ENCODE measurements at regions not wholly inside any gene's neighbourhood (a gene's known extent, or its start where the extent isn't known, plus 50 kb on each side); places are given as distances from the start of the nearest gene placed in this dataset.

DNA sequence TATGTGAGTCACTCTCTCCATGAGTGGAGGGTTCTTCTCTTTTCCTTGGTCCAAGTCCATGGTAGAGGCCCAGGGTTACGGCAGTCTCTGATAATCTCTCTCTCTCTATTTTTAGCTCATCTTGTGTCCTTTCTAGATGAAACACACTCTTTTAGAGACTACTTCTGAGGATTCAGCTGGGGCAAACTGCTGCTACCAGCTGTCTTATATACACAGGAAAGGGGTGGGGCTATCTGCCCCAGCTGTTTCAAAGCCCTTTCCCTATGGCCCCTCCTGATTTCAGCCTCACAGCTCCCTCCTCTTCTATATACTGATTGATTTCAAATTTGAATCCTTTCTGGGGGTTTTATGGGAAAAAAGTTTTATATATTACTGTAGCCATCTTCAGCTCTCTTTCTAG lies 324.8 kb downstream of the RWDD3 start:
- TF ChIP-seq EZH2 (IDR thresholded peaks at IDR 0.05; ENCODE audit: borderline replicate concordance, low read depth, low read length, severe bottlenecking) (no peak), POLR2AphosphoS5 (IDR thresholded peaks at IDR 0.05; ENCODE audit: insufficient read depth, low read depth, low read length) (no peak)

Data from endothelial cell of umbilical vein (primary cell).